ENCODE measurements at regions not wholly inside any gene's neighbourhood (a gene's known extent, or its start where the extent isn't known, plus 50 kb on each side); places are given as distances from the start of the nearest gene placed in this dataset.
A peak's percentile ranks its signal among the peaks of the same experiment; 100 is the strongest.

- peak in 1 of 2 donors; percentile 2 for DNase-seq (ENCODE audit: low read depth in 2 of 2)
- TF ChIP-seq CTCF (conservative IDR thresholded peaks at IDR 0.05 in 1 of 2, IDR thresholded peaks at IDR 0.05 in 1 of 2; ENCODE audit: low read depth in 1 of 2, low read length in 2 of 2) (no peak), EZH2 (IDR thresholded peaks at IDR 0.05; ENCODE audit: low read length, missing control alignments) (no peak)
- Histone ChIP-seq H3K9me3 (ENCODE audit: control insufficient read depth, insufficient read depth, low read depth, low read length) (no peaks in the 10 kb centered on the region), H4K20me1 (ENCODE audit: control insufficient read depth, extremely low read depth, insufficient read depth, low read length) (no peaks in the 10 kb centered on the region), H3K27me3 (ENCODE audit: control insufficient read depth, insufficient read depth, low read length) (peaks cover 9% of the 10 kb centered on the region), H3K9ac (ENCODE audit: insufficient read depth, low read length) (no peak overlapping the region), H3K79me2 (ENCODE audit: control insufficient read depth, insufficient read depth, low read length) (no peaks in the 10 kb centered on the region), H2AFZ (ENCODE audit: low read length) (no peak overlapping the region), H3K4me3 (replicated peaks in 1 of 4; ENCODE audit: control extremely low read depth in 1 of 4, insufficient read depth in 1 of 4, low read depth in 3 of 4, low read length in 4 of 4) (no peak overlapping the region), H3K4me2 (ENCODE audit: extremely low read depth, insufficient read depth, low read length) (no peak overlapping the region), H3K36me3 (ENCODE audit: control insufficient read depth, insufficient read depth, low read length) (no peaks in the 10 kb centered on the region), H3K4me1 (ENCODE audit: control insufficient read depth, extremely low read depth, insufficient read depth, low read length) (no peaks in the 10 kb centered on the region), H3K27ac (ENCODE audit: insufficient read depth, low read length) (no peak overlapping the region)
Measured at GRCh38 chr1:113191579-113192076, 118.6 kb downstream of the LRIG2 start.

GRCh38 chr1:113192242-113192641 lies 119.2 kb downstream of the LRIG2 start:
- no peak for TF ChIP-seq EZH2 (IDR thresholded peaks at IDR 0.05; ENCODE audit: low read length, missing control alignments)
- TF ChIP-seq CTCF (conservative IDR thresholded peaks at IDR 0.05 in 1 of 2, IDR thresholded peaks at IDR 0.05 in 1 of 2; ENCODE audit: low read depth in 1 of 2, low read length in 2 of 2) = no peak
- H3K36me3 ChIP-seq (ENCODE audit: control insufficient read depth, insufficient read depth, low read length) = no peaks in the 10 kb centered on the region
- no peak overlapping the region for H3K9ac ChIP-seq (ENCODE audit: insufficient read depth, low read length)
- no peak overlapping the region for H3K4me3 ChIP-seq (replicated peaks in 1 of 4; ENCODE audit: control extremely low read depth in 1 of 4, insufficient read depth in 1 of 4, low read depth in 3 of 4, low read length in 4 of 4)
- no peak overlapping the region for H3K27ac ChIP-seq (ENCODE audit: insufficient read depth, low read length)
- H3K79me2 ChIP-seq (ENCODE audit: control insufficient read depth, insufficient read depth, low read length) = no peaks in the 10 kb centered on the region
- H2AFZ ChIP-seq (ENCODE audit: low read length) = no peak overlapping the region
- no peaks in the 10 kb centered on the region for H3K9me3 ChIP-seq (ENCODE audit: control insufficient read depth, insufficient read depth, low read depth, low read length)
- peaks cover 9% of the 10 kb centered on the region for H3K27me3 ChIP-seq (ENCODE audit: control insufficient read depth, insufficient read depth, low read length)
- no peaks in the 10 kb centered on the region for H3K4me1 ChIP-seq (ENCODE audit: control insufficient read depth, extremely low read depth, insufficient read depth, low read length)
- H4K20me1 ChIP-seq (ENCODE audit: control insufficient read depth, extremely low read depth, insufficient read depth, low read length) = no peaks in the 10 kb centered on the region
- no peak overlapping the region for H3K4me2 ChIP-seq (ENCODE audit: extremely low read depth, insufficient read depth, low read length)
- no peak for DNase-seq (ENCODE audit: low read depth in 2 of 2)

GRCh38 chr1:113192980-113193379 lies 120.0 kb downstream of the LRIG2 start:
- TF ChIP-seq EZH2 (IDR thresholded peaks at IDR 0.05; ENCODE audit: low read length, missing control alignments) (no peak), CTCF (conservative IDR thresholded peaks at IDR 0.05 in 1 of 2, IDR thresholded peaks at IDR 0.05 in 1 of 2; ENCODE audit: low read depth in 1 of 2, low read length in 2 of 2) (no peak)
- H3K4me1 ChIP-seq (ENCODE audit: control insufficient read depth, extremely low read depth, insufficient read depth, low read length) = no peaks in the 10 kb centered on the region

More at GRCh38 chr1:113192980-113193379, 120.0 kb downstream of the LRIG2 start:
- H3K9ac ChIP-seq (ENCODE audit: insufficient read depth, low read length) = no peak overlapping the region
- H3K4me3 ChIP-seq (replicated peaks in 1 of 4; ENCODE audit: control extremely low read depth in 1 of 4, insufficient read depth in 1 of 4, low read depth in 3 of 4, low read length in 4 of 4) = no peak overlapping the region
- no peak overlapping the region for H3K4me2 ChIP-seq (ENCODE audit: extremely low read depth, insufficient read depth, low read length)
- H3K36me3 ChIP-seq (ENCODE audit: control insufficient read depth, insufficient read depth, low read length) = no peaks in the 10 kb centered on the region
- no peak for DNase-seq (ENCODE audit: low read depth in 2 of 2)
- peaks cover 9% of the 10 kb centered on the region for H3K27me3 ChIP-seq (ENCODE audit: control insufficient read depth, insufficient read depth, low read length)
- H3K9me3 ChIP-seq (ENCODE audit: control insufficient read depth, insufficient read depth, low read depth, low read length) = no peaks in the 10 kb centered on the region
- no peak overlapping the region for H3K27ac ChIP-seq (ENCODE audit: insufficient read depth, low read length)
- no peaks in the 10 kb centered on the region for H4K20me1 ChIP-seq (ENCODE audit: control insufficient read depth, extremely low read depth, insufficient read depth, low read length)
- H2AFZ ChIP-seq (ENCODE audit: low read length) = no peak overlapping the region
- H3K79me2 ChIP-seq (ENCODE audit: control insufficient read depth, insufficient read depth, low read length) = no peaks in the 10 kb centered on the region
